HepG2 (cell line): ENCODE measurements at regions not wholly inside any gene's neighbourhood (a gene's known extent, or its start where the extent isn't known, plus 50 kb on each side); places are given as distances from the start of the nearest gene placed in this dataset.

Experiments used
- CHD4 ChIP-seq: fragments of 200-600 bp; sonication (generic); IDR thresholded peaks from 2 replicates; pipeline ENCODE4 v1.7.0; 2017; ENCODE audit warnings: mild to moderate bottlenecking, low read length, borderline replicate concordance
- MED13 ChIP-seq: sonication (generic); formaldehyde crosslinking; IDR thresholded peaks from 2 replicates; pipeline ENCODE4 v1.5.0; 2020; ENCODE audit warnings: missing genetic modification reagents
- RAD51 ChIP-seq: fragments of 450-650 bp; IDR thresholded peaks from 2 replicates; pipeline ENCODE4 v1.6.1; 2016; ENCODE audit warnings: borderline replicate concordance
- RXRA ChIP-seq: sonication (generic); formaldehyde crosslinking; IDR thresholded peaks from 2 replicates; pipeline ENCODE4 v1.5.1; 2020; ENCODE audit warnings: missing genetic modification reagents
- TAF1 ChIP-seq: sonication (generic); formaldehyde crosslinking; IDR thresholded peaks from 2 replicates; pipeline ENCODE4 v1.4.0; 2020; ENCODE audit warnings: missing genetic modification reagents
- ZNF724P ChIP-seq: sonication (generic); formaldehyde crosslinking; IDR thresholded peaks from 2 replicates; pipeline ENCODE4 v1.8.0; 2022; ENCODE audit warnings: missing genetic modification reagents, borderline replicate concordance
- TF ChIP-seq, protein P1 (sequence below): sonication (generic); formaldehyde crosslinking; IDR thresholded peaks from 2 replicates; pipeline ENCODE4 v1.5.0; 2020; ENCODE audit warnings: mild to moderate bottlenecking, missing genetic modification reagents, moderate library complexity

DNA sequence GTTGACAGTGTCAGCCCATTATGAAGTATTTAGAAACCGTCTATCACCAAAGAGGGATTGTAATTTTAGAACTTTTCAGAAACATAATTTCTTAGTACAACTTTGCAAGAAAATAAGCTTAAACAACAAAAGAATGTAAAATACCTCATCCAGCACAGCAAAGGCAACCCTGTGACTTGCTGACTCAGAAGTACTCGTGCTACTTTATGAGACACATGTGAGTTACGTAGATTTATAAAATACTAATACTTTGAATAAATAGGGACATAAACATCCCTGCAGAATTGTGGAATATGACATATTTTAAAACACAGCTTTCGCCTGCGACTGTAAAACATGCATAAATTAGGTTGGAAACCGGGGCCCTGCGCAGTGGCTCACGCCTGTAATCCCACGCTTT, 739.7 kb upstream of the ANKRD30A start:
- TF ChIP-seq MED13 (CRISPR knock-in tag) (no peak), RXRA (CRISPR knock-in tag) (no peak), ZNF724P (no peak), RAD51 (no peak), CHD4 (no peak), TAF1 (CRISPR knock-in tag) (no peak)
- TF ChIP-seq, protein P1, sequence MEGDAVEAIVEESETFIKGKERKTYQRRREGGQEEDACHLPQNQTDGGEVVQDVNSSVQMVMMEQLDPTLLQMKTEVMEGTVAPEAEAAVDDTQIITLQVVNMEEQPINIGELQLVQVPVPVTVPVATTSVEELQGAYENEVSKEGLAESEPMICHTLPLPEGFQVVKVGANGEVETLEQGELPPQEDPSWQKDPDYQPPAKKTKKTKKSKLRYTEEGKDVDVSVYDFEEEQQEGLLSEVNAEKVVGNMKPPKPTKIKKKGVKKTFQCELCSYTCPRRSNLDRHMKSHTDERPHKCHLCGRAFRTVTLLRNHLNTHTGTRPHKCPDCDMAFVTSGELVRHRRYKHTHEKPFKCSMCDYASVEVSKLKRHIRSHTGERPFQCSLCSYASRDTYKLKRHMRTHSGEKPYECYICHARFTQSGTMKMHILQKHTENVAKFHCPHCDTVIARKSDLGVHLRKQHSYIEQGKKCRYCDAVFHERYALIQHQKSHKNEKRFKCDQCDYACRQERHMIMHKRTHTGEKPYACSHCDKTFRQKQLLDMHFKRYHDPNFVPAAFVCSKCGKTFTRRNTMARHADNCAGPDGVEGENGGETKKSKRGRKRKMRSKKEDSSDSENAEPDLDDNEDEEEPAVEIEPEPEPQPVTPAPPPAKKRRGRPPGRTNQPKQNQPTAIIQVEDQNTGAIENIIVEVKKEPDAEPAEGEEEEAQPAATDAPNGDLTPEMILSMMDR (CRISPR knock-in tag) = no peak
